Type B pancreatic cell (in vitro differentiated cells): ENCODE measurements at regions not wholly inside any gene's neighbourhood (a gene's known extent, or its start where the extent isn't known, plus 50 kb on each side); places are given as distances from the start of the nearest gene placed in this dataset.

Source experiments
- DNase-seq: peaks from one replicate; pipeline ENCODE4 v3.0.0; 2021; ENCODE audit warnings: mixed read lengths; ENCODE audit not compliant: unreplicated experiment; ENCODE audit errors: extremely low spot score
- H3K27ac Mint-ChIP-seq: 2 replicates; pipeline ENCODE4 v1.8.0; 2021; ENCODE audit warnings: mild to moderate bottlenecking, mixed read lengths
- H3K27me3 Mint-ChIP-seq: 2 replicates; pipeline ENCODE4 v1.8.0; 2021; ENCODE audit warnings: mixed read lengths
- H3K36me3 Mint-ChIP-seq: 2 replicates; pipeline ENCODE4 v1.8.0; 2021; ENCODE audit warnings: mixed read lengths
- H3K4me1 Mint-ChIP-seq: one replicate; pipeline ENCODE4 v1.8.0; 2021; ENCODE audit warnings: mixed read lengths; ENCODE audit not compliant: unreplicated experiment
- H3K4me3 Mint-ChIP-seq: 2 replicates; pipeline ENCODE4 v1.8.0; 2021; ENCODE audit warnings: mild to moderate bottlenecking, mixed read lengths
- H3K9me3 Mint-ChIP-seq: 2 replicates; pipeline ENCODE4 v1.8.0; 2021; ENCODE audit warnings: mixed read lengths
- CTCF ChIP-seq: fragments of 200-600 bp; sonication (generic); conservative IDR thresholded peaks from 2 replicates; pipeline ENCODE4 v1.5.0; 2021; ENCODE audit warnings: antibody characterized with exemption, mild to moderate bottlenecking

DNA sequence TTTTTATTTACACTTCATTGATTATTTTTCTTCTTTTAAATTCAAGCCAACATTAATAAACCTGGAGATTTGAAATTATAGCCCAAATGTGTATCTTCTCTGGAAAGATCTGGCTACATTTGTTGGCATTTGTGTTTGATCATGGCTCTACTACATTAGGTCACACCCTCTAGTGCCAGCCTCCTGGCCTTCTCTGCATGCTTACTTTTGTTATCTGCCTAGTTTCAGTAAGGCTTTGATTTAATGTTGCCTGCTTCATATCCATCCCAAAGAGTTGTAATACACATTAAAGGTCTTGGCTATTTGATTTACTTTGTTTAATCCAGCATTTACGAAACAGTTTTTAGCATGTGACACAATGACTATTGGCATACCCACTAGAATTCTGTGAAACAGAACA, 224.5 kb downstream of the TRAM1L1 start:
- H3K4me1 Mint-ChIP-seq: no peaks in the 10 kb centered on the region
- H3K27ac Mint-ChIP-seq: no peak overlapping the region
- no peaks in the 10 kb centered on the region for H3K9me3 Mint-ChIP-seq
- no peak overlapping the region for H3K4me3 Mint-ChIP-seq
- no peaks in the 10 kb centered on the region for H3K27me3 Mint-ChIP-seq
- no peak for DNase-seq
- no peak for TF ChIP-seq CTCF
- no peaks in the 10 kb centered on the region for H3K36me3 Mint-ChIP-seq

GRCh38 chr4:116849620-116850019, 235.8 kb downstream of the TRAM1L1 start:
- Mint-ChIP-seq H3K4me3 (no peak overlapping the region), H3K27me3 (no peaks in the 10 kb centered on the region), H3K9me3 (no peaks in the 10 kb centered on the region), H3K27ac (no peak overlapping the region), H3K36me3 (no peaks in the 10 kb centered on the region), H3K4me1 (no peaks in the 10 kb centered on the region)
- peak; percentile 35 for TF ChIP-seq CTCF
- DNase-seq: no peak

- H3K4me1 Mint-ChIP-seq: no peaks in the 10 kb centered on the region
- DNase-seq: no peak
- H3K27me3 Mint-ChIP-seq: no peaks in the 10 kb centered on the region
- TF ChIP-seq CTCF: no peak
- no peaks in the 10 kb centered on the region for H3K9me3 Mint-ChIP-seq
- no peak overlapping the region for H3K4me3 Mint-ChIP-seq
- no peaks in the 10 kb centered on the region for H3K36me3 Mint-ChIP-seq
- no peak overlapping the region for H3K27ac Mint-ChIP-seq
Observed at GRCh38 chr4:116847616-116848015, 237.8 kb downstream of the TRAM1L1 start.

DNA sequence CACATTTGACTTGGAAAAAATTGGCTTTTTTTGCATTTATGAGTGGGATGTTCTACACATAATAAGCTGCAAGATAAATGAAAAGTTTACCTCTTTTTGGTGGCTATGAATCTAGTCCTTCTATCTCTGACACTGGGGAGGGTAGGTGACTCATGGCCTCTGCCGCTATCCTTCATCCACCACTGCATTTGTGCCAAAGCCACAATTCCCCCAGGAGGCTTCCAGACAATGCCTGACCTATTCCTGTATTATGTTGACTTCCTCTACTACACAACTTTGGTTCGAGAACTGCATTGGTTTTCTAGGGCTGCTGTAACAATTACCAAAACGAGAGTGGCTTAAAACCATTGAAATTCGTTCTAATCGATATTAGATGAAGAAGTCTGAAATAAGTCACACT, 245.6 kb downstream of the TRAM1L1 start:
- no peak overlapping the region for H3K27ac Mint-ChIP-seq
- no peaks in the 10 kb centered on the region for H3K27me3 Mint-ChIP-seq
- H3K36me3 Mint-ChIP-seq: no peaks in the 10 kb centered on the region
- no peak for TF ChIP-seq CTCF
- H3K4me1 Mint-ChIP-seq: no peaks in the 10 kb centered on the region
- no peak for DNase-seq
- H3K9me3 Mint-ChIP-seq: peaks cover 3% of the 10 kb centered on the region
- no peak overlapping the region for H3K4me3 Mint-ChIP-seq

GRCh38 chr4:116838609-116839008, 246.8 kb downstream of the TRAM1L1 start:
- H3K9me3 Mint-ChIP-seq: peaks cover 9% of the 10 kb centered on the region
- H3K4me1 Mint-ChIP-seq: no peaks in the 10 kb centered on the region
- DNase-seq: no peak
- TF ChIP-seq CTCF: no peak
- H3K36me3 Mint-ChIP-seq: no peaks in the 10 kb centered on the region
- no peak overlapping the region for H3K27ac Mint-ChIP-seq
- H3K27me3 Mint-ChIP-seq: no peaks in the 10 kb centered on the region
- no peak overlapping the region for H3K4me3 Mint-ChIP-seq

DNA sequence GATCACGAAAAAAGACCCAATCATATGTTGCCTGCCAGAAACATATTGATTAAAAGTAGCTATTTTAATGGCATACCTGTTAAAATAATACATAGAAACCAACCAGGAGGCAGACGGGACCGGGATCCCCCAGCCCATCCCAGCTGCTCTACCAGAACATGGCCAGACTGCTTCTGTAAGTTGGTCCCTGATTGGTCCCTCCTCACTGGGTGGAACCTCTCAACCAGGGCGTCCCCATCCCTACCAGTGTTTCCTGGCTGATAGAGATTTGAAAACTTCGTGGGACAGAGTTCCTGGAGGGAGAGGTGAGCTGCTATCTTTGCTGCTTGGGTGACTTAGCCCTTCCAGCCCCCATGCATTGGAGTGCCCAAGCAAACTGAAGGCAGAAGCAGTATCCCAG, 256.2 kb downstream of the TRAM1L1 start:
- H3K4me1 Mint-ChIP-seq: no peaks in the 10 kb centered on the region
- H3K36me3 Mint-ChIP-seq: no peaks in the 10 kb centered on the region
- no peak for DNase-seq
- no peak for TF ChIP-seq CTCF
- peaks cover 9% of the 10 kb centered on the region for H3K9me3 Mint-ChIP-seq
- H3K27ac Mint-ChIP-seq: no peak overlapping the region
- no peaks in the 10 kb centered on the region for H3K27me3 Mint-ChIP-seq
- no peak overlapping the region for H3K4me3 Mint-ChIP-seq
